ENCODE measurements at regions not wholly inside any gene's neighbourhood (a gene's known extent, or its start where the extent isn't known, plus 50 kb on each side); places are given as distances from the start of the nearest gene placed in this dataset.
A peak's percentile ranks its signal among the peaks of the same experiment; 100 is the strongest.

- no peak for DNase-seq (ENCODE audit: low read depth in 2 of 2)
Measured at GRCh38 chr11:38296211-38296776, 1698.3 kb upstream of the RAG2 start.

- DNase-seq (ENCODE audit: low read depth in 2 of 2): no peak
Measured at GRCh38 chr11:38282718-38283117, 1684.7 kb upstream of the RAG2 start.

- no peak for DNase-seq (ENCODE audit: low read depth in 2 of 2)
Measured at GRCh38 chr11:38278457-38279141, 1680.6 kb upstream of the RAG2 start.

- DNase-seq (ENCODE audit: low read depth in 2 of 2): no peak
Measured at GRCh38 chr11:38274031-38274430, 1676.0 kb upstream of the RAG2 start.

GRCh38 chr11:38272376-38272775 lies 1674.3 kb upstream of the RAG2 start:
- DNase-seq (ENCODE audit: low read depth in 2 of 2): no peak

- no peak for DNase-seq (ENCODE audit: low read depth in 2 of 2)
Measured at GRCh38 chr11:38266691-38267090, 1668.7 kb upstream of the RAG2 start.

DNA sequence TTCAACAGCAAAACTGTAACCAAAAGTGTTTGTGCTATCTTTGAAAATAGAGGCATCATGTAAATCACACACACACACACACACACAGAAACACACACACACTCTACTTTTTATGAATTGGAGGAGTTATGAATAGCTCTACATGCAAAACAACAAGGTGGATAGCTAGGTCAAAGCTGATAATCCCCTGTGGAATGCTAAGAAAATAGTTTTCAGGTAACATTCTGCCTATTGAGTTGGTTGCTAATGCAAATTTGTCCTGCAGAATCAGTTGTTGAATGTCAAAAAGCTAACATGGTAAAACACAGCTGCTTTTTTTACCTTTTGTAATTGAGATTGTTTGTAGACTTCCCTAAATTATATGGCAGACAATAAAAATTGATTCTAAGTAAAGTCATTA lies 1658.4 kb upstream of the RAG2 start:
- DNase-seq (ENCODE audit: low read depth in 2 of 2): no peak

DNA sequence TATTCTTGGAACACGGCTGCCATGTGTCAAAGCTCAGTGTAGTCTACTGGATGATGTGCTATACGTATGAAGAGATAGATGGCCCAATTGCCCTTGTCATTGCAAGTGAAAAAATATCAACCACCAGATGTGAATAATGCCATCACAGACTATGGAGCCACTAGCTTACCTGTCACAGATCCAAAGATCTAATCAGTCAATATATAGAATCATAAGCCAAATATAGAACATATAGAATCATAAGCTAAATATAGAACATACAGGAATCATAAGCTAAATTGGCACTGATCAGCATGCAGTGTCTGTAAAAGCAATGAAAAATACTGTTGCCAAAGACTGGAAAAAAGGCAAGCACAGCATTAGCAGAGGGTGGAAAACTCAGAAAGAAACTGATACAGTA lies 1656.9 kb upstream of the RAG2 start:
- DNase-seq (ENCODE audit: low read depth in 2 of 2): no peak

DNA sequence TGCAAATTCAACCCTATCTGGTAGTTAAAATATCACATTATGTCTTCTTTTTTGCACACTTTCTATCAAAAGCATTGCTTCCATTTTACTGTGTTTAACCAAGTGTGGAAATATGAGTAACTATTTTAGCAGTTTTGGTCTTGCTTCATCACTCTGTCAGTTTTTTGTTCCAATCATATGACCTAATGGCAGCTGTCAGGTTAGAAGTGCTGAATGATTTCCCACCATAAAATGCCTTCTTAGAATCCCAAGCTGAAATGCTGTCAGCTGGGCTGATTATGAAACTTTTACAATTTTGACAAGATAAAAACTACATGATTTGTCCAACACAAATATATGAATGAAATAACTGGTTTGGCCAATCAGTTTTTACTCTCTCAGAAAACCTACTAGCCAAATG lies 1654.6 kb upstream of the RAG2 start:
- DNase-seq (ENCODE audit: low read depth in 2 of 2): no peak

DNA sequence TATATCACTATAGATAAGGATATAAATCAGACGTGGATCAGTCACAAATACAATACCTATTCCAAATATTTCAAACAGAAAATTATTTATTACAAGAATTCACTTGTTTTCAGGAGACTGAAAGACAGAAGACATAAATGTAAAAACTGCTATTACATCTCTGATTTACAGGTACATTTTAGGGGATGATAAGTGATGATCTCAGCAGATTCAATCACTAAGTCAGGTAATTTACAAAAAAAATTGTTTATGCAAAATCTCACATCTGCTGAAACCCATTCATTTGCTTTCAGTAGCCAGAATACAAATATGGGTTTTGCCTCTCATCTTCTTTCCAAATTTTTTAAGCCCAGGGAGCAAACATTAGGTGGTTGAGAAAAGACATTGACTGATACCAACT lies 1648.4 kb upstream of the RAG2 start:
- no peak for DNase-seq (ENCODE audit: low read depth in 2 of 2)

GRCh38 chr11:38226684-38227083 lies 1628.6 kb upstream of the RAG2 start:
- no peak for DNase-seq (ENCODE audit: low read depth in 2 of 2)

DNA sequence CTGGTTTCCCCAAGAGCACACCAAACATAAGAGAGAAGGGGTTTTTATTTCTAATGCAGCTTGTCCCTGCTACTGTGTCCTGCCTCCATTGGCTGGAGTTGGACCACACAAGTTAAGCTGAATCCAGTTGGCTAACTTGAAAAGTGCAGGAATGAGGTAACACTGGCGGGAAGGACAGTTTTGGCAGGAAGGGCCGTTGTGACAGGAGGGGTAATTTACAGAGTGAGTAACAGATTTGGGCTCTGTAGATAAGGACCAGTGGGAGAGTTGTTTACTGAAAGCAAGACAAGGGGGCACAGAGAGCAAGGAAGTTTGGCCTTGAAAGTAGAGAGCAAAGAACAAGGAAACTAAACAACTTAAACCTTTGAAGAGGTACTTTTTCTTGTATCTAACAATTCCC lies 1623.3 kb upstream of the RAG2 start:
- no peak for DNase-seq (ENCODE audit: low read depth in 2 of 2)

GRCh38 chr11:38219636-38220035 lies 1621.6 kb upstream of the RAG2 start:
- no peak for DNase-seq (ENCODE audit: low read depth in 2 of 2)

- no peak for DNase-seq (ENCODE audit: low read depth in 2 of 2)
Measured at GRCh38 chr11:38208951-38209350, 1610.9 kb upstream of the RAG2 start.

- no peak for DNase-seq (ENCODE audit: low read depth in 2 of 2)
Measured at GRCh38 chr11:38206663-38207062, 1608.6 kb upstream of the RAG2 start.

DNA sequence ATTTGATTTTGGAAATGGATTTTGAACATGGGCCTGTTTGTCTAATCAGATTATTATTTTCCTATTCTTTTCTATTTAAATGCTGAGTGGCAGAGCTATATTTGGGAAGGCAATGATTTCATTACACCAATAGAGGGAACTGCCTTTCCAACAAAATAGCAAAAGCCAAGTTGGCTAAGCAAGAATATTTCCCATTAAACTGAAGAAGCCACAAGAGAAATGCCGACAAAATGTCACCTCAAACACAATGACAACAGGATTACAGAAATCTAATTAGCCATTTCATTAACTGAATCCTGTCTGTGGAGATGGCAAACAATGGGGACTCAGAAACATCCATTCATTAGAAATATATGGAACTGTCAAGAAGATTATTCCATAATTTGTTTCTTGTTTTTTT lies 1593.1 kb upstream of the RAG2 start:
- no peak for DNase-seq (ENCODE audit: low read depth in 2 of 2)

DNA sequence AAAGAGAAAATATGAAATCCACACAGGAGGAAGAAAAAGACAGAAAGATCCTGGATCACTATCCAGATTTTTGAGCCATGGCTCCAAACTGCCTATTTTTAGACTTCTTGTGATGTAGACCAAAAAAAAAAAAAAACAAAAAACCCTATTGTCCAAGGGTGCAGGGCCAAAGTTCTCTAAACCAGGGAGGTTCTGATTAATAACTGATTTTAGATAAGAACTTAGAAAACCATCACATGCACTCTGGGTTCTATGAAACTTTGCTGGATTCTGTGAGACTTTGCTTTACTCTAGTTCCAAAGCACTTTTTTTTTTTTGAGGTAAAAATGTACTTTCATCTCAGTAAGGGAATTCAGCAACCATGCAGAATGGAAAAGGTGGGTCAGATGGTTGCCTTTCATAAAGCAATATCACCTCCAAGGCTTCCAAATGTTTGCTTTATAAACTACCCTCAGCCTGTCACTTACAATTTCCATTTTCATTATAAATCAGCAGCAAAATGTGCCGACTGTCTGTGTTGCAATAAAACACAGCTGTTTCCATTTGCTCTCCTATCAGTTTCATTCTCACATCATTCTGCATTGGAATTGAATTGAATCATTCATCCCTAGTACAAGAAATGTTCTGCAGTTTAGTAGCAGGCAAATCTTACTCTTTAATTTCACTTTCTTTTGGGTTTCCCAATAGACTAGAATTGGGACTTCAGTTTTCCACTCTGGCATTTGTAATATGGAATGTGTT lies 1584.3 kb upstream of the RAG2 start:
- no peak for DNase-seq (ENCODE audit: low read depth in 2 of 2)

- DNase-seq (ENCODE audit: low read depth in 2 of 2): no peak
Measured at GRCh38 chr11:38176686-38177322, 1578.8 kb upstream of the RAG2 start.

- no peak for DNase-seq (ENCODE audit: low read depth in 2 of 2)
Measured at GRCh38 chr11:38173676-38174075, 1575.6 kb upstream of the RAG2 start.

GRCh38 chr11:38169286-38169685 lies 1571.2 kb upstream of the RAG2 start:
- peak in 1 of 2 experiments; percentile 11 for DNase-seq (ENCODE audit: low read depth in 2 of 2)

GRCh38 chr11:38163526-38163925 lies 1565.5 kb upstream of the RAG2 start:
- no peak for DNase-seq (ENCODE audit: low read depth in 2 of 2)

- DNase-seq (ENCODE audit: low read depth in 2 of 2): no peak
Measured at GRCh38 chr11:38160433-38160832, 1562.4 kb upstream of the RAG2 start.

- no peak for DNase-seq (ENCODE audit: low read depth in 2 of 2)
Measured at GRCh38 chr11:38159038-38159437, 1561.0 kb upstream of the RAG2 start.
